T-helper 2 cell treated with Interferon-gamma antibody and Interleukin-4, amounts not matched to agents 5 μg/mL and 100 μg/mL, for 36 hours (primary cell): ENCODE measurements at regions not wholly inside any gene's neighbourhood (a gene's known extent, or its start where the extent isn't known, plus 50 kb on each side); places are given as distances from the start of the nearest gene placed in this dataset.

Experiments used
- DNase-seq: peaks from one replicate; pipeline ENCODE4 v3.0.0; 2021; ENCODE audit warnings: low spot score
- H3K27ac Mint-ChIP-seq: one replicate; pipeline ENCODE4 v1.8.0; 2021; ENCODE audit warnings: mild to moderate bottlenecking, mixed read lengths
- H3K27me3 Mint-ChIP-seq: one replicate; pipeline ENCODE4 v1.8.0; 2021; ENCODE audit warnings: low read depth, mixed read lengths
- H3K36me3 Mint-ChIP-seq: one replicate; pipeline ENCODE4 v1.8.0; 2021; ENCODE audit warnings: low read depth, mixed read lengths
- H3K4me1 Mint-ChIP-seq: one replicate; pipeline ENCODE4 v1.8.0; 2021; ENCODE audit warnings: low read depth, mixed read lengths
- H3K4me3 Mint-ChIP-seq: one replicate; pipeline ENCODE4 v1.8.0; 2022; ENCODE audit warnings: mild to moderate bottlenecking, moderate library complexity, mixed read lengths
- H3K9me3 Mint-ChIP-seq: one replicate; pipeline ENCODE4 v1.8.0; 2021; ENCODE audit warnings: mixed read lengths

DNA sequence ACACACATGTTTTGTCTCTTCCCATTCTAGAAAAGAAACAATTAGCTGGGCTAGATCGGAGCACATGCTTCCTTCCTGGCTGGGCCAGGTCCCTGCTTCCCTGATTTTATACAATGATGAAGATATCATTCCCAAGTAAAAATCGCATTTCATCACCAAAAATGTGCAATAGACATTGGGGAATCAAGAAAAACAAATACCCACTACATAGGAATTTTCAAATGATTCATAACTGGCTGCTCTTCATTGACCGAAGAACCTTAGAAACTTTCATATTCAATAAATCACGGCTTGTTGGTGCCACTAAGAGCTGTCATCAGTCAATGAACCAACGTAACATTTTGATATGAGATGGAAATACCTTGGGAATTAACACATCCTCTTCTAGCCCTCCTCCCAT is 373.6 kb upstream of the TRIB2 start:
- Mint-ChIP-seq H3K4me3 (no peak overlapping the region), H3K27ac (no peak overlapping the region)

DNA sequence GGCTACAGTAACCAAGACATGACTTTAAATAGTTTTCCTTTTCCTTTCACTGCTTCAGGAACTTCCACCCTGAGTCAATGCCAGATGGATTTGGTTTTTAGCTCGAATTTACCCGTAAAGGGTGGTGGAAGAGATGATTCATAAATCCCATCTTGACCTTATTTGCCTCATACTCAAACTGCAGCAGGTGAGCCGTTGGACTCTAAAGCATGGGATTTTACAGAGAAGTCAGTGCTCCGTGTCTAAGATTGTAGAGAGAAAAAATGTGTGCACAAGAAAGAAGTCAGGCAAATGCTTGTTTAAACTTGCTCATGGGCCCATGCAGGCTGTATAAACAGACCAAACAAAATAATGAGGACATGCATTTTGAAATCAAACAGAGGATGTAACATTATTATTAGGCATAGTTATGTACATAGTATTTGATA is 369.7 kb upstream of the TRIB2 start:
- no peaks in the 10 kb centered on the region for H3K36me3 Mint-ChIP-seq

More for the DNA sequence above, 373.6 kb upstream of the TRIB2 start:
- Mint-ChIP-seq H3K36me3 (no peaks in the 10 kb centered on the region), H3K4me1 (no peaks in the 10 kb centered on the region), H3K27me3 (peaks cover 3% of the 10 kb centered on the region), H3K9me3 (peaks cover 15% of the 10 kb centered on the region)
- no peak for DNase-seq

DNA sequence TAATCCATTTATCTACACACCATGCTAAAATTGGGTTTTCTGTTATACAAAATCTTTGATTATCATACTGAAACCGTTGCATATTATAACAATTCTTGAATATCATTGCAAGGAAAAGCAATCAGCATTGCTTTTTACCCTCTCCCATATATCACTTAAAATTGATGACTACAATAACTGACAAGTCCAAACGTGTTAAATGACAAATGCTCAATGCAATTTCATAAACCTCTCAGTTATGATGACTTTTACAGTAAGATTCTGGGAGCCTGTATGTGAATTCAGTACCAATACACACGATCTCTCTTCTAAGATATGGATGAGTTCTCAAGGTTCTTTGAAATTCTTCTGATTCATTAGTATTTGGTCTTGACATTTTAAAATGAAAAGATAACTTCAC is 368.5 kb upstream of the TRIB2 start:
- Mint-ChIP-seq H3K4me1 (no peaks in the 10 kb centered on the region), H3K9me3 (peaks cover 9% of the 10 kb centered on the region), H3K4me3 (no peak overlapping the region), H3K36me3 (no peaks in the 10 kb centered on the region), H3K27ac (no peak overlapping the region), H3K27me3 (peaks cover 11% of the 10 kb centered on the region)
- DNase-seq, result no peak

More for the DNA sequence above, 369.7 kb upstream of the TRIB2 start:
- Mint-ChIP-seq H3K9me3 (peaks cover 15% of the 10 kb centered on the region), H3K4me3 (no peak overlapping the region), H3K27ac (no peak overlapping the region), H3K27me3 (peaks cover 13% of the 10 kb centered on the region), H3K4me1 (no peaks in the 10 kb centered on the region)
- DNase-seq, result no peak

DNA sequence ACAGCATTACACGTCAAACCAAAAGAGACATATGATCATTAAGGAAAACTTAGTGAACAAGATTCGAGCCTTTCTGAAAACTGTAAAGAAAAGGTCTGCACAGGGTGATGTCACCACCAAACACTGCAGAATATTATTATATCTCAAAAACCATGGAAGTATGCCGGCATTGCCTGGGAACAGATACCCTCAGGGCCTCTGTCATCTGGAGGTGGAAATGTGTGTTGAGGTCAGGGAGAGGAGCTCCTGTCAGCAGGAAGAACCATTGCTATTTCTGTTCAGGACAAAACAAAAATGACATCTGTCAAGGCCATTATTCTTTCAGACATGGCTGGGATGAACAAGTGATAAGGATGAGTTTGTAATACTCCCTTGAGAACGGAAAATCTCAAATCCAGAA is 365.9 kb upstream of the TRIB2 start:
- peaks cover 23% of the 10 kb centered on the region for H3K27me3 Mint-ChIP-seq
- DNase-seq, result no peak
- H3K4me3 Mint-ChIP-seq, result no peak overlapping the region
- H3K27ac Mint-ChIP-seq, result no peak overlapping the region
- peaks cover 1% of the 10 kb centered on the region for H3K9me3 Mint-ChIP-seq
- no peaks in the 10 kb centered on the region for H3K4me1 Mint-ChIP-seq
- no peaks in the 10 kb centered on the region for H3K36me3 Mint-ChIP-seq

DNA sequence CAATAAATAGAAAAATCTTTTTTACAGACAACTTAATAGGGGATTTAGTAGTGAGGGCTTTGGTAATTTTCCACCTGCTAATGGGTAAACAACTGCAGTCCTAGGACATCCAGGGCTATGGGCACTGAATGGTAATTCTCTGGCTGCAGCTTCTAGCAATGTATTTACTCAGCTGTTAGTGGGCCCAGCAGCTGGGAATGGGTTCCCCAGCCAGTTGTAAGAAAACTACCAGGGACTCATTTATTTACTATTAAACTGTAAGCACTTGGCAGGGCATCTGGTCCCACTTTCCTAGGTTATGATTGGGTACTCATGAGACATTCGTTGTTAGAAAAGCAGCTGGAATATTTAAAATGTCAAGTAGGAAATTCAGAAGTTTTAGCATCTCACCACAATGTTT is 363.8 kb upstream of the TRIB2 start:
- Mint-ChIP-seq H3K27me3 (peaks cover 29% of the 10 kb centered on the region), H3K36me3 (no peaks in the 10 kb centered on the region), H3K27ac (no peak overlapping the region), H3K9me3 (peaks cover 7% of the 10 kb centered on the region), H3K4me3 (no peak overlapping the region), H3K4me1 (no peaks in the 10 kb centered on the region)
- no peak for DNase-seq

GRCh38 chr2:12361506-12361905 is 355.2 kb upstream of the TRIB2 start:
- Mint-ChIP-seq H3K27me3 (peaks cover 2% of the 10 kb centered on the region), H3K4me3 (no peak overlapping the region), H3K9me3 (peaks cover 8% of the 10 kb centered on the region), H3K27ac (no peak overlapping the region), H3K4me1 (no peaks in the 10 kb centered on the region), H3K36me3 (no peaks in the 10 kb centered on the region)
- no peak for DNase-seq

DNA sequence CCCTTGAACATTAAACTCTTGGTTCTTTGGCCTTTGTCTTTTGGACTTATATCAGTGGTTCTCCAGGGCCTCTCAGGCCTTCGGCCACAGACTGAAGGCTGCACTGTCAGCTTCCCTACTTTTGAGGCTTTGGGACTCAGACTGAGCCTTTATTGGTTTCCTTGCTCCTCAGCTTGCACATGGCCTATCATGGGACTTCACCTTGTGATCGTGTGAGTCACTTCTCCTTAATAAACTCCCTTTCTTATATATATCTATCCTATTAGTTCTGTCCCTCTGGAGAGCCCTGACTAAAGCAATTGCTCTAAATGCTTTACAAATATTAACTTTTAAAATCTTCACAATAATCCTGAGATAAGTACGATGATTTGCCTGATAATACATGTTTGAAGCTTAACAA is 353.6 kb upstream of the TRIB2 start:
- no peak for DNase-seq
- Mint-ChIP-seq H3K36me3 (no peaks in the 10 kb centered on the region), H3K4me1 (no peaks in the 10 kb centered on the region), H3K9me3 (peaks cover 14% of the 10 kb centered on the region), H3K4me3 (no peak overlapping the region), H3K27me3 (peaks cover 4% of the 10 kb centered on the region), H3K27ac (no peak overlapping the region)

- Mint-ChIP-seq H3K27me3 (peaks cover 7% of the 10 kb centered on the region), H3K36me3 (no peaks in the 10 kb centered on the region), H3K9me3 (peaks cover 14% of the 10 kb centered on the region), H3K27ac (no peak overlapping the region), H3K4me1 (no peaks in the 10 kb centered on the region), H3K4me3 (no peak overlapping the region)
- no peak for DNase-seq
Measured at GRCh38 chr2:12363569-12363968, 353.2 kb upstream of the TRIB2 start.

GRCh38 chr2:12369566-12369965 is 347.2 kb upstream of the TRIB2 start:
- Mint-ChIP-seq H3K4me3 (no peak overlapping the region), H3K9me3 (peaks cover 14% of the 10 kb centered on the region), H3K36me3 (no peaks in the 10 kb centered on the region), H3K27me3 (peaks cover 8% of the 10 kb centered on the region), H3K27ac (no peak overlapping the region), H3K4me1 (peaks cover 13% of the 10 kb centered on the region)
- no peak for DNase-seq

- Mint-ChIP-seq H3K27ac (no peak overlapping the region), H3K9me3 (no peaks in the 10 kb centered on the region), H3K27me3 (peaks cover 6% of the 10 kb centered on the region), H3K36me3 (no peaks in the 10 kb centered on the region), H3K4me1 (peaks cover 19% of the 10 kb centered on the region), H3K4me3 (no peak overlapping the region)
- DNase-seq, result no peak
Measured at GRCh38 chr2:12376025-12376424, 340.7 kb upstream of the TRIB2 start.

DNA sequence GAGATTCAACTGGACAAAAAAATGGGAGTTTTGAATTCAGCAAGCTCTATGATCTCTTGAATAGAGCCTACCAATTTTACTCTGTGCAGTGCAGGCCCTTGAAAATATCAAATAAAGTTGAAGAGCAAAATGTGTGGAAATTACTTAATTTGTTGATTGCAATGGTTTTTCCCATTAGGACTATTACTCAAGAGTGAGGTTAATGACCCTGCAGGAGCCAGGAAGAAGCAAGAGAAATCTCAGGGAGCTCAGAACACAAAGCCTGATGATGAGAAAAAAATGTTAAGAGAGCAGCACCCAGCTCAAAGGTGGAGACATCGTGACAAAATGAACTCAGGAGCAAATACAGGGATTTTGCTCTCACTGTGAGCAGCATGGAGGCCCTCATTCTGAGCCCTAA is 337.6 kb upstream of the TRIB2 start:
- Mint-ChIP-seq H3K4me3 (no peak overlapping the region), H3K27me3 (peaks cover 6% of the 10 kb centered on the region), H3K4me1 (peaks cover 6% of the 10 kb centered on the region), H3K27ac (no peak overlapping the region), H3K36me3 (no peaks in the 10 kb centered on the region), H3K9me3 (no peaks in the 10 kb centered on the region)
- no peak for DNase-seq

GRCh38 chr2:12381543-12382325 is 335.0 kb upstream of the TRIB2 start:
- Mint-ChIP-seq H3K4me3 (no peak overlapping the region), H3K36me3 (no peaks in the 10 kb centered on the region), H3K4me1 (no peaks in the 10 kb centered on the region)

DNA sequence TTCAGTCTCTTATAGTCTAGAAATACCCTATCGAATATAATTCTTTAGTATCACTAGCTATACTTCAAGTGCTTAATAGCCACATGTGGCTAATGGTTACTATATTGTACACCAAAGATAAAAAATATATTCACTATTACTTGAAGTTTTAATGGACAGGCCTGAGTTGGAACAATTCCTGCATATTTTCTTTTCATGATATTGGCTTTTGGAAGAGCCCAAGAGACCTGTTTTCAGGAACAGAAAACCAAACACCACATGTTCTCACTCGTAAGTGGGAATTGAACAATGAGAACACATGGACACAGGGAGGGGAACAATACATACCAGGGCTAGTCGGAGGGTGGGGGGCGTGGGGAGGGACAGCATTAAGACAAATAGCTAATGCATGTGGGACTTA is 334.4 kb upstream of the TRIB2 start:
- no peak overlapping the region for H3K27ac Mint-ChIP-seq
- no peaks in the 10 kb centered on the region for H3K4me1 Mint-ChIP-seq
- no peak overlapping the region for H3K4me3 Mint-ChIP-seq

More at GRCh38 chr2:12381543-12382325, 335.0 kb upstream of the TRIB2 start:
- no peaks in the 10 kb centered on the region for H3K9me3 Mint-ChIP-seq
- peaks cover 7% of the 10 kb centered on the region for H3K27me3 Mint-ChIP-seq
- DNase-seq, result no peak
- no peak overlapping the region for H3K27ac Mint-ChIP-seq

DNA sequence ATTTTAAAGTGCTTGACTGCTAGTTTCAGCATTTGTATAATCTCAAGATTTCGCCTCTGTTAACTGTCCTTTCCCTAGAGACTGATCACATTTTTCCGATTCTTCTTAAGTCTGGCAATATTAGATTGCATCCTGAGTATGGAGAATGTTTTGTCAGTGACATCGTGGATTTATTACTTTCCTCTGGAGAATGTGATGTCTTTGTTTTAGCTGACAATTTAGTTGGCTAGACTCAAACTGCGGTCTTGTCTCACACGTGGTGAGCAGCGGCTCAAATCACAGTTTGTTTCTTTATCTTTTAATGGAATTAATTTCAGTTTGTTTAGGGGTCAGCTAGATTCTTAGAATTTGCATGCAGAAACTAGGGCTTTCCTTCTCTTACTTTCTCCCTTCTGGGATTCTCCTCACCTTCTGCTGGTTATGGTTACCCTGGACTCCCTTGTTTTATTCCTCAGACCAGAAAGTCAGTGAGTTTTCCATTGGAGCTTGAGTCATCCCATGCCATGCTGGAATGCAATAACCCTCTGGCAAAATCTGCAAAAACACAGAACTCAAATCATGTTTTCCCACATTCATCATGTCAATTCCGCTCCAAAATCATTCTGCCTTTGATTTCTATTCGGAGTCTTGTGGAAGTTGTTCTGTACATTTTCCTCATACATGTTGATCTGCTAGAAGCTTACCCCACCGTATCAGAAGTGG is 327.2 kb upstream of the TRIB2 start:
- peaks cover 28% of the 10 kb centered on the region for H3K27me3 Mint-ChIP-seq
- no peaks in the 10 kb centered on the region for H3K36me3 Mint-ChIP-seq
- H3K9me3 Mint-ChIP-seq, result no peaks in the 10 kb centered on the region
- no peak overlapping the region for H3K4me3 Mint-ChIP-seq
- no peak for DNase-seq
- no peak overlapping the region for H3K27ac Mint-ChIP-seq
- no peaks in the 10 kb centered on the region for H3K4me1 Mint-ChIP-seq

More for the DNA sequence above, 334.4 kb upstream of the TRIB2 start:
- peaks cover 10% of the 10 kb centered on the region for H3K27me3 Mint-ChIP-seq
- no peaks in the 10 kb centered on the region for H3K9me3 Mint-ChIP-seq
- DNase-seq, result no peak
- H3K36me3 Mint-ChIP-seq, result no peaks in the 10 kb centered on the region
